ENCODE measurements at regions not wholly inside any gene's neighbourhood (a gene's known extent, or its start where the extent isn't known, plus 50 kb on each side); places are given as distances from the start of the nearest gene placed in this dataset.

GRCh38 chr11:116119158-116119557 lies 614.9 kb upstream of the CADM1 start:
- in situ Hi-C loops (cut with HindIII; ENCODE audit: low sequenced_read_pairs) = no loop called here
- TF ChIP-seq, protein P1, sequence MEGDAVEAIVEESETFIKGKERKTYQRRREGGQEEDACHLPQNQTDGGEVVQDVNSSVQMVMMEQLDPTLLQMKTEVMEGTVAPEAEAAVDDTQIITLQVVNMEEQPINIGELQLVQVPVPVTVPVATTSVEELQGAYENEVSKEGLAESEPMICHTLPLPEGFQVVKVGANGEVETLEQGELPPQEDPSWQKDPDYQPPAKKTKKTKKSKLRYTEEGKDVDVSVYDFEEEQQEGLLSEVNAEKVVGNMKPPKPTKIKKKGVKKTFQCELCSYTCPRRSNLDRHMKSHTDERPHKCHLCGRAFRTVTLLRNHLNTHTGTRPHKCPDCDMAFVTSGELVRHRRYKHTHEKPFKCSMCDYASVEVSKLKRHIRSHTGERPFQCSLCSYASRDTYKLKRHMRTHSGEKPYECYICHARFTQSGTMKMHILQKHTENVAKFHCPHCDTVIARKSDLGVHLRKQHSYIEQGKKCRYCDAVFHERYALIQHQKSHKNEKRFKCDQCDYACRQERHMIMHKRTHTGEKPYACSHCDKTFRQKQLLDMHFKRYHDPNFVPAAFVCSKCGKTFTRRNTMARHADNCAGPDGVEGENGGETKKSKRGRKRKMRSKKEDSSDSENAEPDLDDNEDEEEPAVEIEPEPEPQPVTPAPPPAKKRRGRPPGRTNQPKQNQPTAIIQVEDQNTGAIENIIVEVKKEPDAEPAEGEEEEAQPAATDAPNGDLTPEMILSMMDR (IDR thresholded peaks at IDR 0.05; ENCODE audit: low read depth, low read length, missing control alignments) = no peak
- no peak overlapping the region for H3K4me3 ChIP-seq (ENCODE audit: low read depth, low read length)
- no peak for DNase-seq (ENCODE audit: low read depth)

GRCh38 chr11:116118138-116118470 lies 613.9 kb upstream of the CADM1 start:
- TF ChIP-seq, protein P1 (IDR thresholded peaks at IDR 0.05; ENCODE audit: low read depth, low read length, missing control alignments) = no peak
- in situ Hi-C loops (cut with HindIII; ENCODE audit: low sequenced_read_pairs) = no loop called here
- no peak overlapping the region for H3K4me3 ChIP-seq (ENCODE audit: low read depth, low read length)
- DNase-seq (ENCODE audit: low read depth) = no peak

DNA sequence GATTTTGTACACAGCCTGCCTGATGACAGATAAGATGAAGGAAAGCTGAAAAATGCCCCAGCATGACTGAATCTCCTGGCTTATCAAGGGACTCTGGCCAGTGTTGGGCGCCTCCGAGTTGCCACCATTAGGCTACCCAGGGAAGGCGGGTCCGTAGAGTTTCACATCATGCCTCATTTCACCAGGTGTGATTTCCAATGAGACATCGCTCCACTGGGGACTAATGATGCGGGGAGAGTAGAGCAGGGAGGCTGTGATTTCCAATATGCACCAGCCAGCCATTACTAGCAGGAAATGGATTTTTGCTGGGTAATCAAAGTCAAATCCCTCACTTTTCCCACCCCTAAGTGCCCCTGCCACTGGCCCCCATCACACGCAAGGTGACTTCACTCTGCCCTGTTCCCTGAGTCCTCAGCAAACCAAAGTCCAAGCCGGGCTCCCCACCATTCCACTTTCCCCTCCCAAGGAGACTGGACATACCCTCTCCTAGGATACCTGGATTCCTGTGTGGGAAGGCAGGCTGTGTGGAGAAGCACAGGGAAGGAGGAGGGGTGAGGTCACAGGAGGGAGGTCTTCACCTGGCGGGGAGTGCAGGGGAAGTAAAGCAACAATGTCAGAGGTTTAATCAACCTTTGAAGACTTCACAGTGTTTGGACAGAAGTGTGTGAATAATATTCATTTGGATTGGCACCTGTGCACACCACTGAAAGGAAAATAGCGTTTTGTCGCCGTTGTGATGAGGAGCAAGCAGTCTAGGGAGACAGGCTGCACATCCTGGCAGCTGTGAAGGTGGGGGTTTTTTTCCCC lies 613.3 kb upstream of the CADM1 start:
- in situ Hi-C loops (cut with HindIII; ENCODE audit: low sequenced_read_pairs) = no loop called here
- TF ChIP-seq, protein P1 (IDR thresholded peaks at IDR 0.05; ENCODE audit: low read depth, low read length, missing control alignments) = no peak
- DNase-seq (ENCODE audit: low read depth) = no peak
- H3K4me3 ChIP-seq (ENCODE audit: low read depth, low read length) = no peak overlapping the region

GRCh38 chr11:116115801-116116200 lies 611.6 kb upstream of the CADM1 start:
- DNase-seq (ENCODE audit: low read depth) = no peak
- TF ChIP-seq, protein P1 (IDR thresholded peaks at IDR 0.05; ENCODE audit: low read depth, low read length, missing control alignments) = no peak
- no peak overlapping the region for H3K4me3 ChIP-seq (ENCODE audit: low read depth, low read length)
- in situ Hi-C loops (cut with HindIII; ENCODE audit: low sequenced_read_pairs) = no loop called here

- in situ Hi-C loops (cut with HindIII; ENCODE audit: low sequenced_read_pairs) = no loop called here
- H3K4me3 ChIP-seq (ENCODE audit: low read depth, low read length) = no peak overlapping the region
- TF ChIP-seq, protein P1 (IDR thresholded peaks at IDR 0.05; ENCODE audit: low read depth, low read length, missing control alignments) = no peak
- DNase-seq (ENCODE audit: low read depth) = no peak
Measured at GRCh38 chr11:116114198-116114651, 610.0 kb upstream of the CADM1 start.

GRCh38 chr11:116112087-116112935 lies 608.1 kb upstream of the CADM1 start:
- TF ChIP-seq, protein P1 (IDR thresholded peaks at IDR 0.05; ENCODE audit: low read depth, low read length, missing control alignments) = no peak
- in situ Hi-C loops (cut with HindIII; ENCODE audit: low sequenced_read_pairs) = no loop called here
- DNase-seq (ENCODE audit: low read depth) = no peak
- H3K4me3 ChIP-seq (ENCODE audit: low read depth, low read length) = no peak overlapping the region
